Fibroblast of villous mesenchyme (primary cell): ENCODE measurements at regions not wholly inside any gene's neighbourhood (a gene's known extent, or its start where the extent isn't known, plus 50 kb on each side); places are given as distances from the start of the nearest gene placed in this dataset.

Experiments used
- DNase-seq: peaks from one replicate; pipeline ENCODE4 v3.0.0-alpha.2; 2010; ENCODE audit warnings: low read depth
- H3K4me3 ChIP-seq: 2 replicates; pipeline ENCODE4 v1.5.1; 2011; ENCODE audit warnings: low read depth, mild to moderate bottlenecking, low read length
- TF ChIP-seq, protein P1 (sequence below): IDR thresholded peaks from 2 replicates; pipeline ENCODE4 v1.5.1; 2012; ENCODE audit warnings: low read depth, mild to moderate bottlenecking, low read length; ENCODE audit not compliant: insufficient read depth

DNA sequence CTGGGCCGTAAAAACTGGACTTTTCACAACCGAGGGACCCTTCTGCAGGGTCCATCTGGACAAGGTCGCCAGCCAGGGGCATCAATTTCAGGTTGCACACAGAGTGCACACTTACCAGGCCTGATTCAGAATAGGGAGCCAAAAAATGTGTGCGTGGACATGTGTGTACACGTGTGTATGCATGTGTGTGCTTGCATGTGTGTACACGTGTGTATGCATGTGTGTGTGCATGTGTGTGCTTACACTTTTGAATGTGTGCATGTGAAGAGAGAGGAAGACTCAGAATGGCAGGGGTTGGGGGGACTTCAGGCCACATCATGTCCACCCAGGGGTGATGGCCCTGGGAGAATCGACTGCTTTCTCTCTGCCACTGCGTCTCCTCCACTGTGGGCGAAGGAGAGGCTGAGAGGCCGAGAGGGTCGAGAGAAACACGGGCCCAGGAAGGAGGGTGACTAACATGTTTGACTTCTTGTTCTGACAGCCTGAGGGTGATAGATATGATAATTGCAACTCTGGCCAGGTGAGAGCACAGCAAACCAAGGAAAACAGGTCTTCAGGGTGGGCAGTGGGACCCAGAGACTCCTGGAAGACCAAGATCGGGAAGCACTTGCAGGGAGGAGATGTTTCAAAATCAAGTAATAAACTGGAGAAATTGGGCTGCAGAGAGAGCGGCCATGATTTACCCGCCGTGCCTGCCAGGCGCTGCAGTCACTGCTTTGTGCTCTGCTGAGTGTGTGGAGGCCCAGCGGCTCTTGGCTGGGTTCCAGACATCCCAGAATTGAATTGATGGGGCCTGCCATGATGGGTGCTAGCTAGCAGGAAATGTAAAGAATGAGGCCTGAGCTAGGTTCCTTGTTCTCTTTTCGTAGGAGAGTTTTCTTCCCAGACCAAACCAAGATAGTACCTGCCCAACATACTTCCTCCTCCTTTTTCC lies 310.8 kb downstream of the QKI start:
- TF ChIP-seq, protein P1, sequence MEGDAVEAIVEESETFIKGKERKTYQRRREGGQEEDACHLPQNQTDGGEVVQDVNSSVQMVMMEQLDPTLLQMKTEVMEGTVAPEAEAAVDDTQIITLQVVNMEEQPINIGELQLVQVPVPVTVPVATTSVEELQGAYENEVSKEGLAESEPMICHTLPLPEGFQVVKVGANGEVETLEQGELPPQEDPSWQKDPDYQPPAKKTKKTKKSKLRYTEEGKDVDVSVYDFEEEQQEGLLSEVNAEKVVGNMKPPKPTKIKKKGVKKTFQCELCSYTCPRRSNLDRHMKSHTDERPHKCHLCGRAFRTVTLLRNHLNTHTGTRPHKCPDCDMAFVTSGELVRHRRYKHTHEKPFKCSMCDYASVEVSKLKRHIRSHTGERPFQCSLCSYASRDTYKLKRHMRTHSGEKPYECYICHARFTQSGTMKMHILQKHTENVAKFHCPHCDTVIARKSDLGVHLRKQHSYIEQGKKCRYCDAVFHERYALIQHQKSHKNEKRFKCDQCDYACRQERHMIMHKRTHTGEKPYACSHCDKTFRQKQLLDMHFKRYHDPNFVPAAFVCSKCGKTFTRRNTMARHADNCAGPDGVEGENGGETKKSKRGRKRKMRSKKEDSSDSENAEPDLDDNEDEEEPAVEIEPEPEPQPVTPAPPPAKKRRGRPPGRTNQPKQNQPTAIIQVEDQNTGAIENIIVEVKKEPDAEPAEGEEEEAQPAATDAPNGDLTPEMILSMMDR = no peak
- no peak overlapping the region for H3K4me3 ChIP-seq

DNA sequence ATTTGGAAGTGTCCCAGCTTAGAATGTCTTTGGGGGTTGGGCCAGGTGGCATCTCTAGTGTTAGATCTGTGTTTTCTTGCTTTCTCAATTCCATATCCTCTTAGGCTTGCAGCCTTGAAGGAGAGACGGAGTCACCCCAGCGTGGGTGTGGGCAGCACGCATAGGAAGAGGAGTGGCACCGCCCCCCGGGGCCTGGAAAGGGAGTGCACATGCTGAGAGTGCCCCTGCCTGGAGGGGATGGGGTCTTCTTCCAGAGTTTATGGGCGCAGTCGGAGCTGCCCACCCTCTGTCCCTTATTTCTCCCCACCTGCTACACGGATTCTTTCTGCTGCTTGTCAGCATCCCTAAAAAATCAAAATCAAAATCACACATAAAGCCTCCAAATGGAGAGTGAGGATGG lies 309.7 kb downstream of the QKI start:
- no peak for DNase-seq
- TF ChIP-seq, protein P1 = no peak
- no peak overlapping the region for H3K4me3 ChIP-seq

More for the DNA sequence above, 310.8 kb downstream of the QKI start:
- DNase-seq = no peak

GRCh38 chr6:163723759-163724158 lies 309.2 kb downstream of the QKI start:
- TF ChIP-seq, protein P1 = no peak
- DNase-seq = no peak
- H3K4me3 ChIP-seq = no peak overlapping the region

DNA sequence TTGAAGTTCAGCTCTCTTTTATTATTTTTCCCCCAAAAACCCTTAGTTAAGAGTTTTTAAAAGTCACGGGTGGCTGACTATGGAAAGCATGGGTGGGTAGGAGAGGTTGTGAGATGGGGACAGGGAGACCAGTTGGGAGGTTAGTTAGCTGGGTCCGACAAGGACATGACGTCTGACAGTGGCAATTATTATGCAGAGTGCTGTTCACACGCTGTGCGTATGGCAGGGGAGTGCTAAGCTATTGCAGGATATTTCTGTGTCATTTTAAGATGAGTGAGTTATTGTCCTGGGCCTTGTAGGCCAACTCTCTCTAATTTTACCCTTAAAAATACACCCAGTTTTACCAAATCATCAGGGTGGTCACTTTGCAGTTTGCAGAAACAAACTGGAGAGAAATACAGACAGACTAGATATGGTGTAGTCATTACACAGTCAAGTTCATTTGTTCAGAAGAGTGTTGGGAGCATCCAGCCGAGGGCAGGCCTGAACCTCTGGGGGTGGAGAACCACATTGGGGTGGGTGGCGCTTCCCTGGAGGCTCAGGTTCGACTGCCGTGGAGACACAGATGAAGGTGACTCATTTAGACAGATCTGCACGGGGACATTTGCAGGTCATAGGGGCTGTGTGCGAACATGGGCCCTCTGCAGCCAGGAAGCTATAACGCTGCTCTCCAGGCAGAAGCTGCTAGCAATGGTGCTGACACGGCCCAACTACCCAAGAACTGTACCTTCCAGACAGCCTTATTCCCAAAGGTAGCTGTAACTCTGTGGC lies 307.6 kb downstream of the QKI start:
- H3K4me3 ChIP-seq = no peak overlapping the region
- no peak for DNase-seq
- TF ChIP-seq, protein P1 = no peak

GRCh38 chr6:163721435-163721834 lies 306.9 kb downstream of the QKI start:
- DNase-seq = no peak
- TF ChIP-seq, protein P1 = no peak
- no peak overlapping the region for H3K4me3 ChIP-seq

- peak; percentile 55 for DNase-seq
- TF ChIP-seq, protein P1 = no peak
- H3K4me3 ChIP-seq = no peak overlapping the region
Measured at GRCh38 chr6:163720460-163721235, 306.1 kb downstream of the QKI start.
